HG03521 (cell line): ENCODE measurements at regions not wholly inside any gene's neighbourhood (a gene's known extent, or its start where the extent isn't known, plus 50 kb on each side); places are given as distances from the start of the nearest gene placed in this dataset.
"Not testable (repeated sequence)": the region's sequence is repeated elsewhere in the genome, so short reads cannot be mapped to it uniquely, and the experiment has no call there.

Experiments
- ATAC-seq: cut with Tn5 transposase; IDR thresholded peaks from one replicate; pipeline ENCODE4 v1.9.1; 2021; ENCODE audit warnings: mild to moderate bottlenecking, moderate library complexity; ENCODE audit not compliant: unreplicated experiment

DNA sequence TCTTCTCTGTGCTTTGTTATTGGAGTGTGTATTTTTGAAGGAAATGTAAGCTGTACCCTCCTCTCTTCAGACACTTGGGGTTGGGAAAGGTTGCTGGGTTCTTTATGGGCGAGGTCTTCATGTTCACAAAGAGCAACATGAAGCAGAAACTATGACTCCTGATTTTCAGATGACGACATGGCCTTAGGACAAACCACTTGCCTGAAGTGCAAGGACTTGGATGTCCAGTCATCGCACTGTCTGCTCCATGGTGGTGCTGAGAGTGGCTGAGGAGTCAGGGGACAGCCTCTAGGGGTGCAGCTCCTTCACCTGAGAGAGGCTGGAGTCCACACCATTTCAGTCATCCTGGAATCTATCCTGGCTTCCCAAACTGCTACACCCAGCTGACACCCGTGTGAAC lies 183.9 kb upstream of the CDH5 start:
- ATAC-seq: no peak

DNA sequence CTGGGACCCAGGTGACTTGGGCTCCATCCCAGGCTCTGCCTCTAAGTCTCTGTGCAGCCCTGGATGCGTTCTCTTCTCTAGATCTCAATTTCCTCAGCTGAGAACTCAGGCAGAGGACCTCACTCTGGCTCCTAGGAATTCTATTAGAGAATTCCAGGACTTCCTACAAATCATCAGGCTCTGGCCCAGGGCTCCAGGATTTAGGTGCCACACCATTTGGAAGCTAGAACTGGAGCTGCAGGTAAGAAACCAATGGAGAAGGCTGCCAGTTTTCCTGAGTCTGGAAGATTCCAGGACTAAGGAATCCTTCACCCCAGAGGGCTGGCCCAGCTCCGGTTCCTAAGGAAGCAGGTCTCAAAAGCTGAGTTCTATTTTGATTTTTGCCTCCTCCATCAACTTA lies 189.8 kb upstream of the CDH5 start:
- no peak for ATAC-seq

DNA sequence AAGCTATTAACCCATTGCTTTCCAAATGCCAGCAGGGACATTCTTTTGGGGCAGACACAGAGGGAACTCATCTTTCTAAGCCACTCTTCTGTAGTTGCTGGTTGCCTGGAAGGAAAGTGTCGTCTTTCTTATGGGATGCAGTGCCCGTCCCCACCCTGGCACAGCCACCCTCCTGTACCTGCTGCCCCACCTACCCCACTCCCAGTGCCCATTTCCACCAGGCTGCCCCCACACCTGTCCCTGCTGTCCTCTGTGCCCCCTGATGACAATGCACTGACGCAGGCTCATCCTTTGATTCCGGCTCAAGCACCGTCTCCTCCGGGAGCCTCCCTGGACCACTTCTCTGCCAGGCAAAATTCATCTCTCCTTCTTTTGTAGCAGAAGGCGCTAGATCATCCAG lies 190.4 kb upstream of the CDH5 start:
- ATAC-seq: no peak

DNA sequence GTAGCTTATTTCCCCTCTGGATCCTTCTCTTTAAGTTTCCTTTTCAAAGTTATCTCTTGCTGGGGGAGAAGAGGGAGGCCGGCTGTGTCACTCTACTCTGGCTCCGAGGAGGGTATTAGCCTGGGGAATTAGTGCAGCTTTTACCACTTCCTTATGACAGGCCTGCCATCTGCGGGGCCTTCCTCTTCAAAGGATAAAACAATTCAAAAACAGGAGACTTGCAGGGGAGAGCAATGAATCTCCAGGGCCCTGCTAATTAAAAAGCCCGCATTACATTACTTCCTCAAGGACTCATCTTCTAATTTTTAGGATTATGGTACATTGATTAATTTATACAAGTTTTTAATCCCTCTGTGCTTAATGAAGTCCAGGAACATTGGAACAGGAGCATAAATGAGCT lies 190.9 kb upstream of the CDH5 start:
- ATAC-seq: no peak

DNA sequence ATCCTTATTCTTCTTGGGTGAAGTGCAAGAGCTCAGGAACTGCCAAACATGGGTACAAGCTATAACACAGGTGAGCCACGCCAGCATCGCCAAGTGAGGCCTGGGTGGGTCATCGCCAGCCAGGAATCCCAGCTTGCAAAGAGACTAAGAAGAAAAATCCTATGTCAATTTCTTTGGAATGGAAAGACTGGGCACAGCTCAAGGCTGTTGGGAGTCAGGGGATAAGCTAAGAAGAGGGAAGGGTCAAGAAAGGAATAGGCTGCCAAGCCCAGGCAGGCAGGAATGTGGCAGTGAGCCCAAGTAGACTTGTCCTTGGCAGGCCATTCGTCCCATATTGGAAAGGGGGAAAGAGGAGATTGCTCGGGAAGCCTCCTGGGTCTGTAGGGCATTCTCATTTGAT lies 191.4 kb upstream of the CDH5 start:
- ATAC-seq: no peak

DNA sequence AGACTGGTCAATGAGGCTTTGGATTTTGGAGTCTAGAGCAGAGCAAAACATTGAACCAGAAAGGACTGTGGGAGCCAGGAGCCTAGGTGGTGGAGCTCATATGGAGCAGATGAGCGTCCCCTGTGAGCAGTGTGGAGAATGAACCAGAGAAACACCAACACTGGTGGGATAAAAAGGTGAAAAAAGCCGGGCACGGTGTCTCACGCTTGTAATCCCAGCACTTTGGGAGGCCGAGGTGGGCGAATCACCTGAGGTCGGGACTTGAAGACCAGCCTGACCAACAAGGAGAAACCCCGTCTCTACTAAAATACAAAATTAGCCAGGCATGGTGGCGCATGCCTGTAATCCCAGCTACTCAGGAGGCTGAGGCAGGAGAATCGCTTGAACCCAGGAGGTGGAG lies 192.7 kb upstream of the CDH5 start:
- not testable (repeated sequence) for ATAC-seq

DNA sequence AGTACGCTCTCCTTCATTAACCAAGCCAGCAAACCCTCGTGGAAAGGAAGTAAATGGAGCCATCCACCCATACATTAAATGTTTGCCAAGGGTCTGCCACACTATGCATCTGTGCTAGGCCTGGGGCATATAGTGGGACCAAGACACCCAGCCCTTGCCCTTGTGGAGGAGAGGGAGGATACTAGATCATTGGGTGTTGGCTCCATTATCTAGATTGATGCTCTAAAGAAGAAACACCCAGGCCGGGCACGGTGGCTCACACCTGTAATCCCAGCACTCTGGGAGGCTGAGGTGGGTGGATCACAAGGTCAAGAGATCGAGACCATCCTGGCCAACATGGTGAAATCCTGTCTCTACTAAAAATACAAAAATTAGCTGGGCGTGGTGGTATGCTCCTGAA lies 193.3 kb upstream of the CDH5 start:
- ATAC-seq: not testable (repeated sequence)

DNA sequence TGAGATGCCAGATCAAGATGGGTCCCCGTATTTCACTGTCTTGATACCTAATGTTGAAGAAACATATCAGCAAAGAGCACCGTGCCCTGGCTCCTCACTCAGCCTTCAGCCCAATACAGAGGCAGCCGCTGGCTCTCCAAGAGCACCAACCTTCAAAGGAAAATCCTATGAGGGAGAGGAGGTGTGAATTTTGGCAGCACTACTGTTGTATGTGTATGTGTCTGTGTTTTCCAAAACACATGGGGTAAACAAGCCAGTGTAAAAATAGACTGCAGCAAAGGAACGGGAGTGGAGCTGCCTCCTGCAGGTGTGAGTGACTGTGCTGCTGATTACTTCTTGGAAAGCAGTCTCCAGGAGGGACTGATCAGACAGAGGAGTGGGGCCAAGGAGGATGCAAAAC lies 194.0 kb upstream of the CDH5 start:
- no peak for ATAC-seq

DNA sequence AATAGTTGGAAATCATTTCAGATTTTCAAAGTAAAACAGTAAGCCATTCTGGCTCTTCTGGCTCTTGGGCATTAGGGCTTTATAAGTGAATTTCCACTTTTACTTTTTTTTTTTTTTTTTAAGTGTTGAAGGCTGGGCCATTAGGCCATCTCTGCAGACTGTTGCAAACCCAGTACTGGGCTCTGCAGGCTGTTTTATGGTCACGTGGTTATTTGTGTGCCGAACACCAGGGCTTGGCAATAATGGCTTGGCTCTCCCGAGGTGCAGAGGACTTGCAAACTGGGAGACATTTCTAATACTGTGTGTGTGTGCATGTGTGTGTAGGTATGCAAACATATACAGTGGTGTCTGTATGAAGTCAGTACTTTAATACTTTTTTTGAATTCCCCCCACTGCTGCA lies 194.9 kb upstream of the CDH5 start:
- no peak for ATAC-seq

DNA sequence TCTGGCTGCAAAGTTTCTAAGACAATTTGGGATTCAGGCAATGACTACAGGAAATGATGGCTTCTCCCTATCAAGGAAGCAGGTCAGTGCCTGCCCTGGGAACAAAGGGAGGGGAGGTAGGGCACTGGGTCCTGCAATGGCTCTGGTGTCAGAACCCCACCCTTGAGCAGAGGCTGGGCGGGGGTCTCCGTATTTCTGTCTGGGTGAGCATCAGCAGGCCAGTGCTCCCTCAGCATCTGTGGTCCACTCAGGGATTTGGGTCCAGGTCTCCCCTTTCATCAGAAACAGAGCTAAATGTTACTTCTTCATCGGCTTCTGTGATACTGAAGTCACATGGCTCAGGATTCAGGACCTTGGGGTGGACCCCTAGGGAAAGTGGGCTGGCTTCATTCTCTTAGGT lies 195.5 kb upstream of the CDH5 start:
- no peak for ATAC-seq

DNA sequence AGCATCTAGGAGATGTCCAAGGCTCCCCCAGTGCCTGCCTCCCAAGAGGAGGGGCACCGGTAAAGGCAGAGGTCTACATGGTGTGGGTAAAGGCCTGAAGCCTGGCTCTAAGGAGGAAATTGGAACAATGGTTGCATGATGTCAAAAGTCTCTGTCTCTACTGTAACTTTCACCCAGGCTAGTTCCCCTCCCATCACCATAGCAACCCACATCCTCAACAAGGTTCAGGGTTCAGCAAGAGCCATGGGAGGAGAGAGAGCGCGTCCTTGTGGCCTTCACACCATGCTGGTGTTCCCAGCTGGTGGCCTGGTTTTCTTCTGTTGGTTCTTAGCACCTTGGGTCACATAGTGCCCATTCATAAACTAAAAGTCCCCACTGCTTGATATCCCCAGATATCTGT lies 196.7 kb upstream of the CDH5 start:
- no peak for ATAC-seq

DNA sequence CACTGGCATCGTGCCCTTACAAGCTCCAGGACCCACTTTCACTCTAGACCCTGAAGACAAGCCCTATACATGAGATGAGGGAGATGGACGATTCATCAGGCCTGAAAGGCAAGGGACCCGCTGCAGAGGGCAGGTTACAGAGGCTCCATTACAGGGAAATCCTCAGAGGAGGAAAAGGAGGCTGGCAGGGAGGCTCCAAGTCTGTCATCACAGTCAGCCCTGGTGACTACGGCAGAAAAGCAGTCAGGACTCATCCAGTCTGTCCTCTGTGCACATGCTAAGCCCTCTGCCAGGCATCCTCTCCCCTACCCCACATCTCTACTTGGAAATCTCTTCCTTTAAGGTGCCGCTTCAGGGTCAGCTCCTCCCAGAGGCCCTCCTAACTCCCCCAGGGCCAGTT lies 197.7 kb upstream of the CDH5 start:
- no peak for ATAC-seq

DNA sequence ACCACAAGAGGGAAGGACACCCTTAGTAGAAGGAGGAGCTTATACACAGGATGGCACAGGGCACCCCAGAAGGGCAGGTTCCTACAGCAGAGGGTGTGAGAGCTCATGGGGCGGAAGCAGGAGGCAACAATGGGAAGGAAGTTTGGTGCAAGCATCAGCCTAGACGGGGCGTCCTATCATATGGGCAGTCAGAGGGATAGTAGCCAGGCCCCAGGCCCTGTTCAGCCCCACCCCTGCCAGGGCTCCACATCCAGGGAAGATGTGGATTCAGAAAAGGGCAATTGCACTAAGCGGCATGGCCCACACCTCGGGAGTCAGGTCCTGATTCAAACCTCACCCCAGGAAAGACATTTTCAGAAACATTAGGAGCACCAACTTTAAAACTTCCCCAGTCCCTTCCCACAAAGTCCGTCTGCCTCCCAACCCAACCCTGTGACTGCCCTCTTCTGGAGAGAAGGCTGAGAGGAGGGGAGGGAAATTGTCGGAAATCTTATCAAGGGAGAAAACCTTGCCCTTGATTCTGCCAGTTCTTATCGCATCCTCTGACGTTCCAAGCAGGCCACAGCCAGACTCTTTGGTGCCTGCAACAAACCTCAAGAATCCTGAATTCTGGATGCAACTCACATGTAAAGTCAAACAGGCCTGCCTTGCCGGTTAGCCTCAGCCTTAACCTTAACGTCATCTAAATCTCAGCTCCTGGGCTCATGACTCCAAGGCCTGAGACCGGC lies 198.8 kb upstream of the CDH5 start:
- ATAC-seq: no peak

DNA sequence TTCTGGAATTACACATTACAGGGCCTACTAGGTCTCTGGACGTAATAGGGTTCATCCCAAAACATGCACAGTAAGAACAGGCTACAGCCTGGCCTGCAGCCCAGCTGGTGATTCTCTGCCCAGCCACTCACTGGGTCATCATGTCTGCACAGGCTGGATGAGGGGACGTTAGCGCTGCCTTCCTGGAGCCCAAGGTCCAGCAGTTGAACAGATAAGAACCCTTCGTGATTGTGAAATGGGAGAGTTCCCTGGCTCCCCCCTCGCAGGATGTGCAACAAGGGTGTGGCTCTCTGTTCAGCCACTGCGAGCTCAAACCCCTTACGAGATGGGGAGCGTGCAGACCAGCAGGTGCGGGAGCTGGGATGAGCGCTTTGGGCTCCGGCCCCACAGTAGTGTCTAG lies 200.0 kb upstream of the CDH5 start:
- ATAC-seq: no peak

DNA sequence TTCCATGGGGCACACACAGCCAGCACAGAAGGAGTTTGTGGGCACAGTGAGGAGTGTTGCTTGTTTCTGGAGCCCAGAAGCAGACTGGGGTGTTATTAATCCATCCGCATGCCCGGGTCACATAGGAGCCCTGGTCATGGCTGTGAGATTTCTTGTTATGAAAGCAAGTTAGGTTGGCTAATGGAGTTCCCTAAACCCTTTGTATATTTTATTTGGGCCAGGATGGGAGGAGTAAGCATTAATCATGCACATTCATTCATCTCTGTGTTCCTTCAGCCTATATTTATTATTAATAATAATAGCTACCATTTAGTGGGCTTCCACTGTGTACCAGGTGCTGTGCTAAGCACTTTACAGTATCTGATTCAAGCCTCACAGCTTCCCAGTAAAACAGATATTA lies 200.6 kb upstream of the CDH5 start:
- no peak for ATAC-seq

DNA sequence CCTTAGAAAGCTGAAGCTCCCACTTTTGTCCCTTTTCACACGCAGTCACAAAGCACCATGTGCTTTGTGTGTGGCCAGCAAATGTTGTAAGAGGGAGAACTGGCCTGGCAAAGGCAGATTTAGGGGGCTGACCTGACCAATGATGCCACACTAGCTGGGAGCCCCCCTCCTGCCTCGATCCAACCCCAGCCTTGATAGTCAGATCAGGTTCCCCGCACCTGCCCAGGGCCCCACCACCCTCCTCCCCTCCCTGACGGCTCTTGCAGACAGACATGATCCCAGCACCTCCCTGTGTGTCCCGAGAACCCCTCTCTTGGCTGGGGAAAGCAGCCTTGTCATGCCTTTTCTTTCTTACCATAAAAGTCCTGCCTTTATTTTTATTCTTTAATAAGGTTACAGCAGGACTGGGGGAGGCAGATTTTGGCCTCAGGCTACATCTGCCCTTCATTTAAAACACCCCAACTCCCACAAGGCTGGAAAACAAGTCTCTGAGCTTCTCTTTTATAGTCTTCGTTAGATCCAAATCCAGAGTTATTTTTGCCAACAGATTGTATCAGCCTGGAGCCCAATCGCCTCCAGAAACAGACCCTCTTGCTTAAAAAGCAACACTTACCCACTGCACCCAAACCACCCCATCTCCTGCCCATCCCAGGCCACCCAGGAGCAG lies 201.8 kb upstream of the CDH5 start:
- ATAC-seq: no peak

DNA sequence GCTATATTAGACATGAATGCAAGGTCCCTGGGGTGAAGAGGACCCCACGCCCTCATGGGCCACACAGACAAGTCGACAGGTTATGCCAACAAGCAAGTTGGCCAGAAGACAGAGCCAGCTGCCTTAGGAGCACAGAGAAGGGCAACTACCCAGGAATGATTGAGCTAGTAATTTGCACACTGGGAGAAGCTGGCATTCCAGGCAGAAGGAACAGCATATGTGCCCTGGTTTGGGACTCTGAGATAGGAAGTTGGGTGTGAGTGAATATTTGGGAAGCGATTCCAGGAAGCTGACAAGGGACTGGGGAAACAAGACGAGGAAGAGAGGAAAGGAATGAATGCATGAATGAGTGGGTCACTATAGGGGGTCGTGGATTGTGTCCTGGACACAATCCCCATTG lies 203.7 kb upstream of the CDH5 start:
- ATAC-seq: no peak

DNA sequence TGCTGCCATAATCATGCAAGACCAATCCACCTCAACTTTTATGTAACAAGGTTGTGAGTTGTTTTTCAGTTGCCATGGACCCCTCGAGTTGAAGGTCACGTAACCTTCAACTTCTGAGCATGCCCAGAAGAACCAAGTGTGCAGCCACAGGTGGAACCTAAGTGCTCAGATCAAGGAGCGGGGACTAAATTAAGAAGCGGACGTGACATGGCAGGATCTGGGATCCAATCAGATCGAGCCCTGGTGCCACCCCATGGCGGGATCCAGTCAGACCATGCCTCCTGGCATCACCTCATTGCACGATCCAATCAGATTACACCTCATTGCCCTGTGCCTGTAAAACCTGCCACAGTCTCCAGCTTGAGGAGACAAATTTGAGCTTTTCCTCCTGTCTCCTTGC lies 204.5 kb upstream of the CDH5 start:
- no peak for ATAC-seq

DNA sequence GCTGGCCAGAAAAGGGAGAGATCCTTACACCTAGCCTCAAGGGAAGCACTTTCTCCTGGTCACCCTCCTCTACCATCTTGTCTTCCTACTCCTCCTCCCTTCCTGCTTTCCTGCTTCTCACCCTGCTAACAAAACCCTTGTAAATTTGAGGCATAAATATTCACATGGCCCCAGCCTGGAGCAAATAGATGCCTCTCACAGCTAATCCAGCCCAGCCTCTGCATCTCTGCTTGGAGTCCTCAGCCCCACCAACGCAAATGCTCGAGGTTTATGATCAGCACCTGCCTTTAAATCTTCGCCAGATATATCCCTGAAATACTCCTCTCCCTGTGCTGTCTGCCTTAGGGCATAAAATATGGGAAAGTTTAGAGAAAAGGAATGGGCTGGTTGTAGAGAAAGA lies 205.2 kb upstream of the CDH5 start:
- ATAC-seq: no peak

DNA sequence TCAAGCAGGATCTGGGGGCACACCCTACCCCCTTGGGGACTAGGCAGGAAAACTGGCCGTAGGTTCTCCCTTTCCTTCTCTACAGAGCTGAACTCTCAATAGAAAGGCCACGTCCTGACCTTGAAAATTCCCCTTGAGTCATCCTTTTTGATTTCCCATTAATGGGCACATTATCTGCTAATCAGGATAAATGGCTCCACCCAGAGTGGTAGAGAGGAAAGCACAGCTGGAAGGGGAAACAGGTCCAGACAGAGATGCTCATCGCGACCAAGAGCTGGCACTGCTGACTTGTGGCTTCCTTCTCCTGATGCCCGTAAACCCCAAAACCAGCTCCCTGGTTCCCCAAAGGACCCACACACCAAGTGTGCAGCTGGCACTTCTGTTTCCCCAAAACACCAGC lies 206.5 kb upstream of the CDH5 start:
- ATAC-seq: no peak

DNA sequence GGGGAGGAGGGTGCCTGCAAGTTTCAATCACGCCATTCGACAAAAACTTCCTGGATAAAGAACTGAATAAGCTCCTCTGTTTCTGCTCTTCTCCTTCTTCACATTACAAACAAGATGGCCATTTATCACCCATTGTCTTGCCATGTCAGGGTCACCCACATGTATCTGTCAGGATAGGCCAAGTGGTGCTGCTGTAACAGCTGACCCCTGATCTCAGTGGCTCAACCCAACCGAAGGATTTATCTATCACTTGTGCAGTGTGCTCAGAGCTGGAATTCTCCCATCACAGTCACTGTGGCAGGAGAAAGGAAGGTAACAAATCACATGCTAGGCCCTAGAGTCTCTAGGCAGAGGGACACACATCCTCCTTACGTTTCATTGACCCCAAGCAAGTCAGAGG lies 210.0 kb upstream of the CDH5 start:
- ATAC-seq: no peak

DNA sequence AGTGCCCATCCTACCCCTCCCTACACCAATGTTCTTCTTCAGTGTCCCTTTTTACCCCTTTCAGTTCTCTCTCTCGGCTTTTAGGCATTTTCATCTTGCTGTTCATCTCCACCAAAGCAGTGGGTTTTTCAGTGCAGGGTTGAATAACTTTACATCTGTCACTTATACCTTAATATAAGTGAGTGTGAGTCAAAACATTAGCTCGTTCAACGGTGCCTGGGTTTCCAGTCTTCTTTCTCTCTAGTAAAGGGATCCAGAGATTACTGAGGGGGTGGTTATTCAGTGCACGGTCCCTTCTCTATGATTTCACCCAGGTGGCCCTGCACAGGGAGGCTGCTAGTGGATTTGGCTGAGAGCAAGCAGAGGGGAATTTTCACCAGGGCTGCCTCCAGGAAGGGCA lies 210.6 kb upstream of the CDH5 start:
- ATAC-seq: no peak

DNA sequence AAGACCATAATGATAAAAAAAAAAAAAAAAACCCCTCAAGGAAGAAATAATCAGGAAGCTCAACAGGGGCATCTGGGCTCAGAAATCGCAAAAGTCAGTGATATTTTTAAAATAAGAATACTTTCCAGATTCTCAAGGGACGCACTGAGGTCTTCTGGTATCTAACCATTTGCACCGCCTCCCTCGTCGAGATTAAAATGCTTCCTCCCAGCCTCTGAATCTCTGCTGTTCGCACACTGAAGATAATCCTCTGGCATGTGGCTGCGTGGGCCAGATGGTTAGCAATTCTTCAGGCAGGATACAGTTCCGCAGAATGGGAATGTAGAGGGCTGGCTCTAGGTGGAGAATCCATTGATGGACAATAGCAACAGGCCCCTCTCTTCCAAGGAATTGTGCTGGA lies 211.7 kb upstream of the CDH5 start:
- no peak for ATAC-seq
